ENCODE measurements at regions not wholly inside any gene's neighbourhood (a gene's known extent, or its start where the extent isn't known, plus 50 kb on each side); places are given as distances from the start of the nearest gene placed in this dataset.

DNA sequence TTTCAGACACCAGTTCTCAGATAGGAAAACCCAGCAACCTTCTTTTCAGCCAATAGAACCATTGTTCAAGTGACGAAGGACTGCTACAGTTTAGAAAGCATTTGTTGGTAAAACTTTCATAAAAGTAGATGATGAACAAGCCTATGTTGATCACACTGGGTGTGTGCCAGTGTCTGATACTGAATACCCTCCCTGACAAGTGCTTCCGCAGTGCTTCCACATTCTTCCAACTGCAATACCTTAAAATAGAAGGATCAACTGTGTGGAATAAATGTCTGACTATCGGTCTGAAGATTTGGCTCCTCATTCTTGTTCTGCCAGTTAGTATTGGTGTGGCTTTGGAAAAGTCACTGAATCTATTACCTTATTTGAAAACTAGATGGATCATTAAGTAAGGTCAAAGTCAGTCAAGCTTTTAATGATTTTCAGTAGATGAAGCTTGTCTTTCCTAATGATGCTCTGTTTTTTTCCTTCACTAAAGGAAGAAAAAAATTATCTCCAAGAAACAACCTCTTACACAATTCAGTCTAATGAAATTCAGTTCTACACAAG is 479.4 kb upstream of the CBLB start:
- TF ChIP-seq, protein P1, sequence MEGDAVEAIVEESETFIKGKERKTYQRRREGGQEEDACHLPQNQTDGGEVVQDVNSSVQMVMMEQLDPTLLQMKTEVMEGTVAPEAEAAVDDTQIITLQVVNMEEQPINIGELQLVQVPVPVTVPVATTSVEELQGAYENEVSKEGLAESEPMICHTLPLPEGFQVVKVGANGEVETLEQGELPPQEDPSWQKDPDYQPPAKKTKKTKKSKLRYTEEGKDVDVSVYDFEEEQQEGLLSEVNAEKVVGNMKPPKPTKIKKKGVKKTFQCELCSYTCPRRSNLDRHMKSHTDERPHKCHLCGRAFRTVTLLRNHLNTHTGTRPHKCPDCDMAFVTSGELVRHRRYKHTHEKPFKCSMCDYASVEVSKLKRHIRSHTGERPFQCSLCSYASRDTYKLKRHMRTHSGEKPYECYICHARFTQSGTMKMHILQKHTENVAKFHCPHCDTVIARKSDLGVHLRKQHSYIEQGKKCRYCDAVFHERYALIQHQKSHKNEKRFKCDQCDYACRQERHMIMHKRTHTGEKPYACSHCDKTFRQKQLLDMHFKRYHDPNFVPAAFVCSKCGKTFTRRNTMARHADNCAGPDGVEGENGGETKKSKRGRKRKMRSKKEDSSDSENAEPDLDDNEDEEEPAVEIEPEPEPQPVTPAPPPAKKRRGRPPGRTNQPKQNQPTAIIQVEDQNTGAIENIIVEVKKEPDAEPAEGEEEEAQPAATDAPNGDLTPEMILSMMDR (IDR thresholded peaks at IDR 0.05): no peak
- TF ChIP-seq POLR2A (IDR thresholded peaks at IDR 0.05): no peak
